ENCODE measurements at regions not wholly inside any gene's neighbourhood (a gene's known extent, or its start where the extent isn't known, plus 50 kb on each side); places are given as distances from the start of the nearest gene placed in this dataset.

DNA sequence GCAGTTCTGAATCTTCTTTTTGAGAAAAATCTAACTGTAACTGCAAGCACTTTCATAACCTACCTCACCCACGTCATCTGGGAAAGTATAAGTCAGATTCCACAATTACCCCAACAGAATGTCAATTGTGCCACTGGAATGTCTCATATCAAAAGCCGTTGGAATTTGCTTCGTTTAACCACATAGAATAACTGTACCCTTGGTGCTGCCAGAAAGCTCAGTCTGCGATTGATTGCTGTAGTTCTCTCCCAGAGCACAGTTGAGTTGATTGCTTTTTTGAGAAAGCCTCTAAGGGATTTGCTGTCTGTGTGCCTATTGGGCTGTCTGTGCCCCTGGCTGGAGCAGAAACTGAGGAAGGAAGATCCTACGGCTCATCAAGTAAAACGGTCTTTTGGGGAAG, 583.6 kb downstream of the TMEM38B start:
- no peak for TF ChIP-seq CTCF (IDR thresholded peaks at IDR 0.05)
- no peak for TF ChIP-seq POLR2A (IDR thresholded peaks at IDR 0.05)

Data from heart left ventricle (tissue), 13 donors.